ENCODE measurements at regions not wholly inside any gene's neighbourhood (a gene's known extent, or its start where the extent isn't known, plus 50 kb on each side); places are given as distances from the start of the nearest gene placed in this dataset.

DNA sequence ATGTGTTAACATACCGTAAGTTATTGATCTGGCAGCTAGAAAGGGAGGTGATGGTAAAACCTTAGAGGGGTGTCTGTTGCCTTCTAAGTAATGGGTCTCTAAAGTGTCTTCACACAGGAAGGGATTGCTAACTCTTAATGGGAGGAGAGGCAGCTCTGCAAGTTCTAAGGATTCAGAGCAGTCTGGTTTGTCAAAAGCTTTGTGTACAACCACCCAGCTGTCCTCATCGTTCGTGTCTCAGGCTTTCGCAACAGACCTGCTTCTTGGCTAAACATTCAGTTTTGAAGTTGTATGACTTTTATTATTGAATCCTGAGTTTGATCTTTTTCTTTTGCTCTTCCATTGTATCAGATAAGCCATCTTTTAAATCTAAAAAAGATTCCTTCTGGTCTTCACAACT is 404.9 kb downstream of the SQOR start:
- TF ChIP-seq, protein P1, sequence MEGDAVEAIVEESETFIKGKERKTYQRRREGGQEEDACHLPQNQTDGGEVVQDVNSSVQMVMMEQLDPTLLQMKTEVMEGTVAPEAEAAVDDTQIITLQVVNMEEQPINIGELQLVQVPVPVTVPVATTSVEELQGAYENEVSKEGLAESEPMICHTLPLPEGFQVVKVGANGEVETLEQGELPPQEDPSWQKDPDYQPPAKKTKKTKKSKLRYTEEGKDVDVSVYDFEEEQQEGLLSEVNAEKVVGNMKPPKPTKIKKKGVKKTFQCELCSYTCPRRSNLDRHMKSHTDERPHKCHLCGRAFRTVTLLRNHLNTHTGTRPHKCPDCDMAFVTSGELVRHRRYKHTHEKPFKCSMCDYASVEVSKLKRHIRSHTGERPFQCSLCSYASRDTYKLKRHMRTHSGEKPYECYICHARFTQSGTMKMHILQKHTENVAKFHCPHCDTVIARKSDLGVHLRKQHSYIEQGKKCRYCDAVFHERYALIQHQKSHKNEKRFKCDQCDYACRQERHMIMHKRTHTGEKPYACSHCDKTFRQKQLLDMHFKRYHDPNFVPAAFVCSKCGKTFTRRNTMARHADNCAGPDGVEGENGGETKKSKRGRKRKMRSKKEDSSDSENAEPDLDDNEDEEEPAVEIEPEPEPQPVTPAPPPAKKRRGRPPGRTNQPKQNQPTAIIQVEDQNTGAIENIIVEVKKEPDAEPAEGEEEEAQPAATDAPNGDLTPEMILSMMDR (conservative IDR thresholded peaks at IDR 0.05; ENCODE audit: low read depth, low read length): no peak
- TF ChIP-seq EZH2 (IDR thresholded peaks at IDR 0.05; ENCODE audit: low read length, unreplicated experiment) (no peak), EZH2phosphoT487 (IDR thresholded peaks at IDR 0.05; ENCODE audit: borderline replicate concordance, low read length) (no peak)

Data from PC-3 (cell line).